ENCODE measurements at regions not wholly inside any gene's neighbourhood (a gene's known extent, or its start where the extent isn't known, plus 50 kb on each side); places are given as distances from the start of the nearest gene placed in this dataset.

DNA sequence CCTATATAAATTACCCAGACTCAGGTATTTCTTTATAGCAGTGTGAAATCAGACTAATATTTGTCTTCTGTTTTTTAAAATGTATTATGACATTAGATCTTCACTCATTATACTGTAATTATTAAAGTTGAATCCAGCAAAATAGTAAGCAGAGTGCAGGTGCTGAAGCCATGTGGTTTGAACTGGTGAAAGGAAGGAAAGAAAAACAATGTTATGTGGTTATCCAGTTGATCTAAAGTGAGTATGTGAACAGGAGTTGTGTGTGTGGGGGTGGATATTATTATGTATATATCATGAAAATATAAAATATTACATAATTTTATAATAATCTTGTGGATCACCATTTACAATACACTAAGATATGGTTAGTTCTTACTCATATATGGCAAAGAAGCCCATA lies 593.7 kb downstream of the SEMA5A start:
- intact Hi-C loops (cut with DNase I) = no loop called here
- DNase-seq (ENCODE audit: low spot score) = no peak

DNA sequence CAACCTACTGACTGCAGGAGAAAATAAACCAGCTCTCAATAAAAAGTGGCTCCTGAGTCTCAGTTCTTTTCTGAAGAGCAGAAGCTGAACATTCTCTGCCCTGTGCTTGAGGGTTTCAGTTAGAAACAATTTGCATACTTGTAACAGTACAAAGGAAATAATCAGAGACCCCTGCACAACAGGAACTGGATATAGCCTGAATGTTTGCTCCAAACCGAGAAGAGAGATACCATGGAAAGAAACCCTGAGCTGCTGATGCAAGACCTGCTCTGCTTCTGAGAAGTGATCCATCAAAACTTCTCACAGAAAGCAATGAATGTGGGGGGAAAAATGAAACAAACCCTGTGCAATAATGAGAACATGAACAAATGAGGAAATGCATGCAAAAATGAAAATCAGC lies 592.9 kb downstream of the SEMA5A start:
- intact Hi-C loops (cut with DNase I) = no loop called here
- no peak for DNase-seq (ENCODE audit: low spot score)

DNA sequence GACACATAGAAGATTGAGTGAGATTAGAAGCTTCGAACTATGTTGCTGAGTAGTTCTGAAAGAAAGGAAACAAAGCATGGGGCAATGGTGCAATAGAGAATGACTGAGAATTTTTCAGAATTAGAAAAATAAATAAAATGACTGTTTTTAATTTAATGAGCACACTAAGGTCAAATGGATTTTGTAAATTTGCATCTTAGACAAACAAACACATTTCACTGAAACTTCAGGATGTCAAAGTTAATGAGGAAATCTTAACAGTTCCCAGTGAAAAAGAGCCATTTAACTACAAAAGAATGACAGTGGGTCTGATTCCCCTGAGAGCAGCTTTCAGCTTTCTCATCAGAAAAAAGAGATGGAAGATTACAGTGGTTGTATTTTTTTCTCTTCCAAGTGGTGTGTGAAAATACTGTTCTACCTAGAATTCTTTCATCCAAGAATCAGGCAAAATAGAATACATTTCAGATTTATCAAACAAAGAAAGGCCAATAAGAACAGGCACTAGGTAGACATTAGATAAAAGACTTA lies 591.9 kb downstream of the SEMA5A start:
- no peak for DNase-seq (ENCODE audit: low spot score)
- intact Hi-C loops (cut with DNase I) = no loop called here

DNA sequence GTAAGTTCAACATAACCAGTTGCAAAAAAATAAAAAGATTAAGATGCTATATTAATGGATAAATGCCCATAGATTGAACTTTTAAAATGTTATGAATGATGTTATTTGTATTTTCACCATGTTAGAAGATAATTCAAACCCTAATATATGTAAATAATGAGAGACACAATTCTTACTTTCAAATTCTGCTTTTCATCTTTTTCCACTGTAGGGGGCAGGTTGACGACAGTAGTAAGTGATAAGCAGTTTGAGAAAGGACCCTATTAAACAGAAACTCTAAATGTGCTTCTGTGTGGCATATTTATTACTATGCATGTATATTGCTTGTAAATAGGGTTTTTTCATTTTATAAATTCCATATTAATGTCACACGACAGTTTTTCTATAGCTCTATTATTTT lies 591.1 kb downstream of the SEMA5A start:
- intact Hi-C loops (cut with DNase I) = no loop called here
- no peak for DNase-seq (ENCODE audit: low spot score)

DNA sequence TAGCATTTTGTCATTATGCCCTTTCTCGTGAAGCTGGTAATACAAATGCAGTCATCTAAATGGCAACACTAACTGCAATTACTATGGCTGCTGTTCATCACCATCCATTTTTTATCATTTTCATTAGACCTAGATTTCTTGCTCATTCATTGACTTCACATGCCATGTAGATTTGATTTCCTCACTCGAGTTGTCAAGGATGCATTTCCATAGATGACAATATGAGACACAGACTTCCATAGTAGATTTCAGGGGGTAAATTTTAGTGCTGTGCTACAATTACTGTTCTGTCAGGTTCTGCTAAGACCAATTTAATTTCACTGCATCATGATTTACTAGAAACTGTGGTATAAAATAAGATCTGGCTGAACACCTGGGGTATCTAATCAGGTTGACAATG lies 589.2 kb downstream of the SEMA5A start:
- intact Hi-C loops (cut with DNase I) = no loop called here

DNA sequence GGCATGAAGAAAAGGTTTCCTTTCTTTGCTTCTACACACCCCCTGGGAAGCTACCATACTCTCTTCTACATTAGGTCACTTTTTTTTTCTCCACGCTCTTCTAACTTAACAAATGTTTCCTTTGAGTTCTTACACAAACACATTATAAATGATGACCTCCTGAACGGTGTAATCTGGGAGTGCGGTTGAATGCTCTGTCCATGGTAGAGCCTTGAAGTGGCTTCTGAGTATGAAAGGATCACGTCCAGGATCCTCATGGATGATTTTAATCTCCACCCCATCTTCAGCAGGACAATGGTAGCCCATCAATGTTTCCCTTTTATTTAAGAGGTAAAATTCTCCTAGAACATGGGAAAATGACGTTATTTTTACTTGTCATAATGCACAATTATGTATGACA lies 587.3 kb downstream of the SEMA5A start:
- no peak for DNase-seq (ENCODE audit: low spot score)
- intact Hi-C loops (cut with DNase I) = no loop called here

More for the DNA sequence above, 589.2 kb downstream of the SEMA5A start:
- no peak for DNase-seq (ENCODE audit: low spot score)

DNA sequence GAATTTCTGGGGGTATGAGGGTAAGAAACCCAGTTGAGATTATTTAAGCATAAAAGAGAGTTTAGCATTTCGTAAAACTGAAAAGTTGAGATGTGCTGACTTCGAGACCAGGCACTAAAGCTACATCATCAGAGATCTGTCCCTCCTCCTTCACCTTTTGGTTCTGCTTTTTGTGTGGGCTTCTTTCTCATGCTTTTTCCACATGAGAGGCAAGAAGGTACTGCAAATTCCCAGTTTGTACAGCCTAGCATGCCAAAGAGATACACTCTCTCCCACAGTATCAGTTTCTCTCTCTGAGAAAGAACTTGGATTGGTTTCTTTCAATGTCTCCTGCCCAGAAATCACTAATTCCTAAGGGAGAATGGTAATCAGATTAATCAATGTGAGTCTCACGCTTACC lies 584.7 kb downstream of the SEMA5A start:
- DNase-seq (ENCODE audit: low spot score) = no peak
- intact Hi-C loops (cut with DNase I) = no loop called here

DNA sequence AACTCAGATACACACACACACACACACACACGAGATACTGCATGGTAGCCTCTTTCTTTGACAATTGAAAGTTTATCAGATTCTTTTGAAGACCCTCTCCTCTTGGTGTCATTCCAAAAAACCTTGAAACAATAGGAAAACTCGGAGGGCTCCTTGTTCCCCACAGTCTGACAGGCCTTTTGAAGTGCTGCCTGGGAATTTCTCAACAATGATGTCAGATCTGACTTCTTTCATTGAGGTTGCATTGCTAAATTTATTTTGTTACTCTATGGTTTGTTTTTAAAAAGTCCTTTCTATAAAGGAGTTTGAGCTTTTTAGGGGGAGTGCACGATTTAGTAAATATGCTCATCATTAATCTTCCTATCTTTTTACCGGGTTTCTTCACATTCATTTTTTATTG lies 583.9 kb downstream of the SEMA5A start:
- no peak for DNase-seq (ENCODE audit: low spot score)
- intact Hi-C loops (cut with DNase I) = no loop called here

DNA sequence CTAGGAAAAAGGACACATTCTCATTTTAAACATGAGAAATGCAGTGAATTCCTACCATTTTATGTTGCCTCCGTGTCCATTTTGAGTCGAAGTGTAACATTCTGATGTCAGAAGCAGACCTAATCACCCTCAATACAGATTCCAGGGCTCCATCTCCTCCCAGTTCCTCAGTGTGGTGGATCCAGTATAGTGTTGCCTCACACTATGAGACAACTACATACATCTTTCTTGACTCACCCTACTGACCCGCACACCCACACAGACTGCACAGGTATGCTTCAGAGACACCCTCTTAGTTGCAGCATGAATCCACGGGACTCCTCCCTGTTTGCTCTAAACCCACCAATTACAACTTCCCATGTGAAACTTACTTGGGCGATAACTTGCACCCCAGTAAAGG lies 564.9 kb downstream of the SEMA5A start:
- intact Hi-C loops (cut with DNase I) = no loop called here

DNA sequence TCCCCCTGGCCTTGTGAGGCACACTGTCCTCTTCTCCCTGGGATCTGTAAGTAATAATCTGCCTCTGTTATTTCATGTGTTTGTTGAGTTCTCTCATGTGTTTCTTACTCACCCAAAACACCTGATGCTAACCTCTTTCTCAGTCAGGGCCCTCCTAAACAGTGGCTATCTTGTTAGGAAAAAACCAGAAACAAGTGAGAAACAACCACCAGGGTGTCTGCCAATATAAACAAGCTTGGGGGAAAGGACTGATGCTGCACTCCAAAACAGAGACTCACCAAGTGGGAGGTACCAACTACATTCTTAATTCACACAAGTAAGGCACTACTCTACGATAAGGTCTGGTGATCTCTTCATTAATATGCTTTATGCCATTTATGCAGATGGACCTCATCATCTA lies 564.4 kb downstream of the SEMA5A start:
- DNase-seq (ENCODE audit: low spot score) = no peak
- intact Hi-C loops (cut with DNase I) = no loop called here

More for the DNA sequence above, 564.9 kb downstream of the SEMA5A start:
- DNase-seq (ENCODE audit: low spot score) = no peak

DNA sequence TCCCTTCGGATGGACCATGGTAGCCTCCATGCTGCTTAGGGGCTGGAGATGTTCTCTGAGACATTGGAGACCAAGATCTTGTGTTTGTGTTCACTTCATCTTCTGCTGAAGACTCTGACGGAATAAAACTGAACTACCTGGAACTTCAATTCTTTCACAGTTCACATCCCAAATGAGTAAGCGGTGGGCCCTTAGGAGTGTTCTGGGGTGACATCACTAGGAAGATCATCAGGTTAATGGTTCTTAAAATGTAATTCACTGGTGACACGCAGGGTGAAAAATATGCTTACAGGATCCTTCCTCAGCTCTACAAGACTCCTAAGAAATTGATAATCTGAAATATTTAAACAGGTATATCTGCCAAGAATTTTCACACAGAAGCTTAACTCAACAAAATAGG lies 561.5 kb downstream of the SEMA5A start:
- DNase-seq (ENCODE audit: low spot score) = no peak
- intact Hi-C loops (cut with DNase I) = no loop called here
